GM12872 (cell line): ENCODE measurements at regions not wholly inside any gene's neighbourhood (a gene's known extent, or its start where the extent isn't known, plus 50 kb on each side); places are given as distances from the start of the nearest gene placed in this dataset.

Experiments used
- CTCF ChIP-seq: IDR thresholded peaks from 3 replicates; pipeline ENCODE4 v1.5.1; 2011; ENCODE audit warnings: low read depth, mild to moderate bottlenecking, low read length, moderate library complexity; ENCODE audit not compliant: insufficient read depth

- TF ChIP-seq CTCF, result no peak
Measured at GRCh38 chr10:108208732-108209131, 1044.2 kb upstream of the SORCS1 start.

- TF ChIP-seq CTCF, result no peak
Measured at GRCh38 chr10:108208038-108208437, 1043.5 kb upstream of the SORCS1 start.

DNA sequence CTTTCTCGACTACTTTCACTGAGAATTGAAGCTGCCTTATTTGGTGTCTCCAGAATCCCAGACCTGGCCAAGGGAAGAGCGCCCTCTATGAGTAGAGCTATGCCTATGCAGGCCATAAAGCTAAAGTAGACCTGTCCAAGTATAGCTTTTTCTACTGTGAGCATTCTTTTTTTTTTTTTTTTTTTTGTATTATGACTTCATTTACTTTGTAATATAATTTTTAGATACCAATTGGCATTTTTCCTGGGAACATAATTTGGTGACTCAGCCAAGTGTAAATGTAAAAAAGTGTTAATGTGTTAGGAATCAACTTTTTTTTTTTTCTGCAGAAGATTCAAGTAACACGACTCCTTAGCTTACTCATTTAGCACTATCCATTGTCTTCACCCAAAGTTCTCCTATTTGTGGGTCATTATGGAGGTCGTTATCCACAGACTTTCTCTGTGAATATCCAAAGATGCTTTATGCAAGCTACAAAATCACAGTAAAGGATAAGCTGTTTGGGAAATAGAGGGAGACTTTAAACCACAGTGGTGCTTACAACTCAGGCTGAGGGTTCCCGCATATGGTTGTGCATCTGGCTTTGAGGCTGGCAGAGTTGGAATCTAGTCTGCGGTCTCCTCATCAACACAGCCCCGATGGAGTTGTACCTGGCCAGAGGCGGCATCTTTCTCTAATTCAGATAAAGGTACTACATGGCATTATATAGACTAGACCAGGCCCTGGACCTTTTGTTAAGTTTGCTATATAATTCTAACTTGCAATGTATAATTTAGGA, 1040.2 kb upstream of the SORCS1 start:
- peak; percentile 79 for TF ChIP-seq CTCF

- TF ChIP-seq CTCF, result no peak
Measured at GRCh38 chr10:108203905-108204527, 1039.5 kb upstream of the SORCS1 start.

DNA sequence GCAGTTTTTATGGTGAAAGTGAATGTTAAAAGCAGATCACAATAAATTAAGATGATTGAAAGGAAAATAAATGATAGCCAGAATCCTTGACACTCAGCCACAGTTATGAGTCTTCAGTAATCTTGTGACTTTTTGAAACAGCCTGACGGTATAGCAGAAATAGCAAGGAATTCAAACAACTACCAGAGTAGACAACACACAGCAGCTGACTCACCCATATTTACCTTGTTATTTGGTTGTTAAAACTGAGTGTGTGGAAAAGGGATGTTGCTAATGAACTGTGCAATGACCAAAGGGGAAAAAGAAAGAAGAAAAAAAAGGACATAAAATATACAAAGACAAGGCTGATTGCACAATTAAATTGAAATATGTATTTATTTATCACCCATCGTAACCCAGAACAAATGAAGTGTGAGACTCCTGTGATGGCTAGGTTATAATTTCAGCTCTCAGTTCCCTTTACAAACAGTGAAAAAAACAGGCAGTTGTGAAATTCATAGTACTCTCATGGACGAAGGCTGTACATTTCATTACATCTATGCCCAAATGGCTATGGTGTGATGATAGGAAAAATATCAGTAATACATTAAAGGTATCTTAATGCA, 1023.0 kb upstream of the SORCS1 start:
- TF ChIP-seq CTCF, result no peak

DNA sequence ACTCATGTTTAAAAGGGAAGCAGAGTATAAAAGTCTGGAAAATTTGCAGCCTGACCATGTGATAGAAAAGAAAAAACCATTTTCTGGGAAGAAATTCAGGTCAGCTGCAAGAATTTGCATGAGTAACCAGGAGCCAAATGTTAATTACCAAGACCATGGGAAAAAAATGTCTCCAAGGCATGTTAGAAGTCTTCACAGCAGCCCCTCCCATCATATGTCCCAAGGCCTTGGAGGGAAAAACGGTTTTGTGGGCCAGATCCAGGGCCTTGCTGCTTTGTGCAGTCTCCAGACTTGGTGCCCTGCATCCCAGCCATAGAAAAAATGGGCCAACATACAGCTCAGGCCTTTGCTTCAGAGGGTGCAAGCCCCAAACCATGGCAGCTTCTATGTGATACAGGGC, 1019.6 kb upstream of the SORCS1 start:
- no peak for TF ChIP-seq CTCF

DNA sequence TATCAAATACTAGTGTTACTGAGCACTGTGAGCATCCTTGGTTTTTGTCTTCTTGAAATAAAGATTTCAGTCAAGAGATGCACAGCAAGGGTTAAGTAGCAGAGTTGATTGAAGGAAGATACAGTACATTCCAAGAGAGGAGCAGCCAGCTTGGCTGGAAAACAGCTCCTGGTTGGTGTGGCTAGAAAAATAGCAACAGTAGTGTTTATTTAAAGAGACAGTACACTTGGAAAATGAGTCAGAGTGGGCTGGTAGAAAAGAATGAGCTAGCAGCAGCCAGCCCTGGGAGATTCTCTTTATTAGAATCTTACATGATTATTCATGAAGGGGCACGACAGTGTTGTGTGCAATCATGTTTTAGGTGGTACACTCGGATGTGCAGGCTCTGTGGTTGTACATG, 1016.4 kb upstream of the SORCS1 start:
- TF ChIP-seq CTCF, result no peak
